SK-N-SH (cell line): ENCODE measurements at regions not wholly inside any gene's neighbourhood (a gene's known extent, or its start where the extent isn't known, plus 50 kb on each side); places are given as distances from the start of the nearest gene placed in this dataset.

Source experiments
- CTCF ChIA-PET: fragments of 300-600, 350-600 bp; formaldehyde crosslinking; extraction: SDS; loops from one replicate; lab custom pipeline; 2021; lab: Yijun Ruan, JAX
- POLR2A ChIA-PET: fragments of 350-600 bp; sonication (Branson Sonifier 250); formaldehyde crosslinking; extraction: SDS; loops from one replicate; lab custom pipeline; 2020; ENCODE audit warnings: antibody characterized with exemption, inconsistent platforms; lab: Yijun Ruan, JAX
- DNase-seq: peaks from one replicate; pipeline ENCODE4 v3.0.0; 2012
- H2AFZ ChIP-seq: fragments of 200-600 bp; sonication (generic); 2 replicates; pipeline ENCODE4 v1.8.1; 2016; ENCODE audit warnings: antibody characterized with exemption, mild to moderate bottlenecking, low read depth
- H3F3A ChIP-seq: fragments of 200-600 bp; sonication (generic); replicated peaks from 2 replicates; pipeline ENCODE3; 2016; ENCODE audit warnings: antibody characterized with exemption, mild to moderate bottlenecking; ENCODE audit not compliant: insufficient read depth
- H3K27ac ChIP-seq, 2 experiments: fragments of 200-500 bp in 1 of 2; fragments of 200-600 bp in 1 of 2; sonication (Bioruptor generic) in 1 of 2; sonication (generic), shearing (Covaris generic) in 1 of 2; 2 replicates each; pipeline versions ENCODE4 v1.5.1 to v1.6.1; 2014 to 2016; ENCODE audit warnings: low read depth in 2 of 2, inconsistent platforms in 1 of 2, low read length in 1 of 2, mild to moderate bottlenecking in 1 of 2, mixed read lengths in 1 of 2
- H3K27me3 ChIP-seq: fragments of 200-600 bp; sonication (generic), shearing (Covaris generic); 2 replicates; pipeline ENCODE4 v1.6.1; 2016; ENCODE audit warnings: mixed run types; ENCODE audit not compliant: insufficient read depth
- H3K36me3 ChIP-seq, 2 experiments: fragments of 200-500 bp in 1 of 2; fragments of 200-600 bp in 1 of 2; sonication (Bioruptor generic) in 1 of 2; sonication (generic) in 1 of 2; replicated peaks in 1 of 2; 2 replicates each; pipeline versions ENCODE3 to v1.5.1; 2014 to 2016; ENCODE audit warnings: low read length in 1 of 2, mild to moderate bottlenecking in 1 of 2; ENCODE audit not compliant: insufficient read depth in 2 of 2, control insufficient read depth in 1 of 2
- H3K4me1 ChIP-seq, 2 experiments: fragments of 200-500 bp in 1 of 2; fragments of 200-600 bp in 1 of 2; sonication (Bioruptor generic) in 1 of 2; sonication (generic), shearing (Covaris generic) in 1 of 2; 2 replicates each; pipeline versions ENCODE4 v1.5.1 to v1.6.1; 2014 to 2016; ENCODE audit warnings: low read depth in 1 of 2, low read length in 1 of 2, mixed run types in 1 of 2; ENCODE audit not compliant: insufficient read depth in 2 of 2, control insufficient read depth in 1 of 2
- H3K4me2 ChIP-seq: fragments of 200-600 bp; sonication (generic), shearing (Covaris generic); 2 replicates; pipeline ENCODE4 v1.6.1; 2017; ENCODE audit warnings: mixed run types
- H3K4me3 ChIP-seq, 2 experiments: fragments of 200-500 bp in 1 of 2; fragments of 200-600 bp in 1 of 2; sonication (Bioruptor generic) in 1 of 2; sonication (generic), shearing (Covaris generic) in 1 of 2; 2 replicates each; pipeline versions ENCODE4 v1.5.1 to v1.8.1; 2014 to 2016; ENCODE audit warnings: low read depth in 2 of 2, inconsistent platforms in 1 of 2, low read length in 1 of 2, mild to moderate bottlenecking in 1 of 2, mixed read lengths in 1 of 2, moderate library complexity in 1 of 2
- H3K79me2 ChIP-seq: fragments of 200-600 bp; sonication (generic); 2 replicates; pipeline ENCODE4 v1.8.1; 2017; ENCODE audit warnings: mild to moderate bottlenecking; ENCODE audit not compliant: insufficient read depth
- H3K9ac ChIP-seq: fragments of 200-600 bp; sonication (generic); 2 replicates; pipeline ENCODE4 v1.6.1; 2017; ENCODE audit warnings: mixed run types
- H3K9me2 ChIP-seq: fragments of 200-600 bp; sonication (generic); 2 replicates; pipeline ENCODE4 v1.6.1; 2017; ENCODE audit warnings: mixed run types
- H3K9me3 ChIP-seq: fragments of 200-600 bp; sonication (generic); 2 replicates; pipeline ENCODE4 v1.6.1; 2017; ENCODE audit warnings: mixed run types, mild to moderate bottlenecking, moderate library complexity
- H4K20me1 ChIP-seq: fragments of 200-600 bp; sonication (generic); 2 replicates; pipeline ENCODE4 v1.6.1; 2017; ENCODE audit warnings: mild to moderate bottlenecking, mixed run types; ENCODE audit not compliant: insufficient read depth
- FOXJ3 ChIP-seq: sonication (generic); formaldehyde crosslinking; IDR thresholded peaks from 2 replicates; pipeline ENCODE4 v1.5.1; 2020; ENCODE audit warnings: mild to moderate bottlenecking, missing genetic modification reagents
- FOXM1 ChIP-seq: IDR thresholded peaks from 2 replicates; pipeline ENCODE4 v1.4.0; 2012; ENCODE audit warnings: low read depth, mild to moderate bottlenecking
- GABPA ChIP-seq: IDR thresholded peaks from 2 replicates; pipeline ENCODE4 v1.4.0; 2012; ENCODE audit warnings: low read depth, mild to moderate bottlenecking
- MEF2A ChIP-seq: IDR thresholded peaks from 2 replicates; pipeline ENCODE4 v1.4.0; 2012; ENCODE audit warnings: low read depth, borderline replicate concordance
- MXI1 ChIP-seq: IDR thresholded peaks from 2 replicates; pipeline ENCODE4 v1.6.1; 2012; ENCODE audit warnings: mild to moderate bottlenecking, low read depth, low read length, improper control_type of control experiment
- NFIC ChIP-seq: IDR thresholded peaks from 2 replicates; pipeline ENCODE4 v1.4.0; 2012; ENCODE audit warnings: borderline replicate concordance
- NRF1 ChIP-seq: IDR thresholded peaks from 2 replicates; pipeline ENCODE4 v1.6.1; 2012; ENCODE audit warnings: low read depth, mild to moderate bottlenecking, low read length
- POLR2AphosphoS5 ChIP-seq: IDR thresholded peaks from 2 replicates; pipeline ENCODE4 v1.6.1; 2012; ENCODE audit warnings: low read depth, low read length
- RCOR1 ChIP-seq: fragments of 150-350 bp; IDR thresholded peaks from 2 replicates; pipeline ENCODE4 v1.6.1; 2017; ENCODE audit warnings: antibody characterized with exemption, low read length
- RFX5 ChIP-seq: IDR thresholded peaks from 2 replicates; pipeline ENCODE4 v1.6.1; 2012; ENCODE audit warnings: mild to moderate bottlenecking, improper control_type of control experiment, low read length
- RXRA ChIP-seq: IDR thresholded peaks from 2 replicates; pipeline ENCODE4 v1.4.0; 2012; ENCODE audit warnings: low read depth, mild to moderate bottlenecking, borderline replicate concordance
- SIN3A ChIP-seq: IDR thresholded peaks from 2 replicates; pipeline ENCODE4 v1.6.1; 2012; ENCODE audit warnings: low read depth, mild to moderate bottlenecking, low read length, moderate library complexity, borderline replicate concordance
- SMC3 ChIP-seq: IDR thresholded peaks from 2 replicates; pipeline ENCODE4 v1.6.1; 2012; ENCODE audit warnings: low read depth, low read length, improper control_type of control experiment
- TEAD4 ChIP-seq: IDR thresholded peaks from 2 replicates; pipeline ENCODE4 v1.4.0; 2012; ENCODE audit warnings: mild to moderate bottlenecking, borderline replicate concordance; ENCODE audit not compliant: insufficient read depth
- YY1 ChIP-seq: IDR thresholded peaks from 2 replicates; pipeline ENCODE4 v1.4.0; 2012; ENCODE audit warnings: low read depth, mild to moderate bottlenecking
- WGBS: methylation state at CpG from one replicate; pipeline ENCODE4 v1.1.6; 2017; ENCODE audit warnings: low lambda C conversion rate; 5-methylcytosine and 5-hydroxymethylcytosine counted together
- TF ChIP-seq, protein P1 (sequence below): fragments of 150-350 bp; IDR thresholded peaks from 2 replicates; pipeline ENCODE4 v1.6.1; 2017; ENCODE audit warnings: antibody characterized with exemption, low read length, low read depth, borderline replicate concordance
- TF ChIP-seq, protein P2 (sequence below): IDR thresholded peaks from 2 replicates; pipeline ENCODE4 v1.6.1; 2012; ENCODE audit warnings: mild to moderate bottlenecking, low read depth, low read length, moderate library complexity
- TF ChIP-seq, protein P3 (sequence below): fragments of 200-600 bp; sonication (generic); IDR thresholded peaks from 2 replicates; pipeline ENCODE4 v1.6.1; 2017; ENCODE audit warnings: antibody characterized with exemption, mild to moderate bottlenecking, moderate library complexity
- TF ChIP-seq, protein P4 (sequence below): IDR thresholded peaks from 2 replicates; pipeline ENCODE4 v1.4.0; 2012; ENCODE audit warnings: low read depth, borderline replicate concordance

DNA sequence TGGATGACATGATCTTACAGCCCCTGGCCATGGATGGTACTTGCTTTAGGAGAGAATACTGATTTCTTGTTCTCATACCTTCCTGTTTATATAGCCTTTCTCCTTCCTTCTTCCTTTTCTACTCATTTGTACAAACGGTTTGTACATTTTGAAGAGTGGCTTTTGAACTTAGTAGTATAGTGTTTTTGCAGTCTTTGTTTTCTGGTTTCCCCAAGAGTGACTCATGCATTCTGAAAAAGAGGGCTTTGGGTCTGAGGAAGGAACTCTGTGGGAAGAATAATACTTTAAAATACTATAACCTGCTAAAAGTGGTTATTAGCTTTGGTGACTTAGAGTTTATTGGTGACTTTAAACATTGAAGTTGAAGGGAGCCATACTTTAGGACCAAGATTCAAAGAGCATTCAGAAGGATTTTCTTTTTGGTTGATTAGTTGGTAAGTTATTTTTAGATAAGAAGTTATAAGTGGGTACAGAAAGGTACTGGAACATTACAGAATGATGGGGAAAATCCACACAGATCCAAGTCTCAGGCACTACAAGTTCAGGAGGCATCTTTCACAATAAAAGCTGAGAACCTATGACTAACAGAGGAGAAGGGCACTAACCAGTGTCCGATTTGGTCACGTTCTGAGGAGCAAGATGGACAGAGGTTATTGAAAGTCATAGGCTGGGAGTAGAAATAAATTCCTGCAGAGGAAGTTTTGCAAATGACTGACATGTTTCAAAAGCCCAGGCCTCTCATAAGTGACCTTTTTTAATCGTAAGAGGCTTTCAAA lies 369.6 kb upstream of the AZI2 start:
- ChIA-PET POLR2A (no interaction called here), CTCF (interaction anchor here (1.6 kb wide), 1 partner anchor 50 kb away, joined by 4 read pairs; no protein-coding TSS in a partner anchor)
- H3K9ac ChIP-seq, result no peak overlapping the region
- no peaks in the 10 kb centered on the region for H4K20me1 ChIP-seq
- H3K4me3 ChIP-seq, result no peak overlapping the region
- no peaks in the 10 kb centered on the region for H3K4me1 ChIP-seq
- no peak overlapping the region for H3K27ac ChIP-seq
- no peak for DNase-seq
- no peaks in the 10 kb centered on the region for H3K9me3 ChIP-seq
- no peaks in the 10 kb centered on the region for H3F3A ChIP-seq
- TF ChIP-seq RCOR1 (no peak), POLR2AphosphoS5 (no peak), SIN3A (no peak), NRF1 (no peak), RFX5 (no peak), TEAD4 (no peak), RXRA (no peak), YY1 (no peak), GABPA (no peak), FOXM1 (no peak), MXI1 (no peak), MEF2A (no peak), SMC3 (no peak), FOXJ3 (CRISPR knock-in tag) (no peak), NFIC (no peak)
- TF ChIP-seq, protein P1, sequence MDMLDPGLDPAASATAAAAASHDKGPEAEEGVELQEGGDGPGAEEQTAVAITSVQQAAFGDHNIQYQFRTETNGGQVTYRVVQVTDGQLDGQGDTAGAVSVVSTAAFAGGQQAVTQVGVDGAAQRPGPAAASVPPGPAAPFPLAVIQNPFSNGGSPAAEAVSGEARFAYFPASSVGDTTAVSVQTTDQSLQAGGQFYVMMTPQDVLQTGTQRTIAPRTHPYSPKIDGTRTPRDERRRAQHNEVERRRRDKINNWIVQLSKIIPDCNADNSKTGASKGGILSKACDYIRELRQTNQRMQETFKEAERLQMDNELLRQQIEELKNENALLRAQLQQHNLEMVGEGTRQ, result no peak
- TF ChIP-seq, protein P2, sequence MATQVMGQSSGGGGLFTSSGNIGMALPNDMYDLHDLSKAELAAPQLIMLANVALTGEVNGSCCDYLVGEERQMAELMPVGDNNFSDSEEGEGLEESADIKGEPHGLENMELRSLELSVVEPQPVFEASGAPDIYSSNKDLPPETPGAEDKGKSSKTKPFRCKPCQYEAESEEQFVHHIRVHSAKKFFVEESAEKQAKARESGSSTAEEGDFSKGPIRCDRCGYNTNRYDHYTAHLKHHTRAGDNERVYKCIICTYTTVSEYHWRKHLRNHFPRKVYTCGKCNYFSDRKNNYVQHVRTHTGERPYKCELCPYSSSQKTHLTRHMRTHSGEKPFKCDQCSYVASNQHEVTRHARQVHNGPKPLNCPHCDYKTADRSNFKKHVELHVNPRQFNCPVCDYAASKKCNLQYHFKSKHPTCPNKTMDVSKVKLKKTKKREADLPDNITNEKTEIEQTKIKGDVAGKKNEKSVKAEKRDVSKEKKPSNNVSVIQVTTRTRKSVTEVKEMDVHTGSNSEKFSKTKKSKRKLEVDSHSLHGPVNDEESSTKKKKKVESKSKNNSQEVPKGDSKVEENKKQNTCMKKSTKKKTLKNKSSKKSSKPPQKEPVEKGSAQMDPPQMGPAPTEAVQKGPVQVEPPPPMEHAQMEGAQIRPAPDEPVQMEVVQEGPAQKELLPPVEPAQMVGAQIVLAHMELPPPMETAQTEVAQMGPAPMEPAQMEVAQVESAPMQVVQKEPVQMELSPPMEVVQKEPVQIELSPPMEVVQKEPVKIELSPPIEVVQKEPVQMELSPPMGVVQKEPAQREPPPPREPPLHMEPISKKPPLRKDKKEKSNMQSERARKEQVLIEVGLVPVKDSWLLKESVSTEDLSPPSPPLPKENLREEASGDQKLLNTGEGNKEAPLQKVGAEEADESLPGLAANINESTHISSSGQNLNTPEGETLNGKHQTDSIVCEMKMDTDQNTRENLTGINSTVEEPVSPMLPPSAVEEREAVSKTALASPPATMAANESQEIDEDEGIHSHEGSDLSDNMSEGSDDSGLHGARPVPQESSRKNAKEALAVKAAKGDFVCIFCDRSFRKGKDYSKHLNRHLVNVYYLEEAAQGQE, result no peak
- TF ChIP-seq, protein P3, sequence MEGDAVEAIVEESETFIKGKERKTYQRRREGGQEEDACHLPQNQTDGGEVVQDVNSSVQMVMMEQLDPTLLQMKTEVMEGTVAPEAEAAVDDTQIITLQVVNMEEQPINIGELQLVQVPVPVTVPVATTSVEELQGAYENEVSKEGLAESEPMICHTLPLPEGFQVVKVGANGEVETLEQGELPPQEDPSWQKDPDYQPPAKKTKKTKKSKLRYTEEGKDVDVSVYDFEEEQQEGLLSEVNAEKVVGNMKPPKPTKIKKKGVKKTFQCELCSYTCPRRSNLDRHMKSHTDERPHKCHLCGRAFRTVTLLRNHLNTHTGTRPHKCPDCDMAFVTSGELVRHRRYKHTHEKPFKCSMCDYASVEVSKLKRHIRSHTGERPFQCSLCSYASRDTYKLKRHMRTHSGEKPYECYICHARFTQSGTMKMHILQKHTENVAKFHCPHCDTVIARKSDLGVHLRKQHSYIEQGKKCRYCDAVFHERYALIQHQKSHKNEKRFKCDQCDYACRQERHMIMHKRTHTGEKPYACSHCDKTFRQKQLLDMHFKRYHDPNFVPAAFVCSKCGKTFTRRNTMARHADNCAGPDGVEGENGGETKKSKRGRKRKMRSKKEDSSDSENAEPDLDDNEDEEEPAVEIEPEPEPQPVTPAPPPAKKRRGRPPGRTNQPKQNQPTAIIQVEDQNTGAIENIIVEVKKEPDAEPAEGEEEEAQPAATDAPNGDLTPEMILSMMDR, result no peak
- TF ChIP-seq, protein P4, sequence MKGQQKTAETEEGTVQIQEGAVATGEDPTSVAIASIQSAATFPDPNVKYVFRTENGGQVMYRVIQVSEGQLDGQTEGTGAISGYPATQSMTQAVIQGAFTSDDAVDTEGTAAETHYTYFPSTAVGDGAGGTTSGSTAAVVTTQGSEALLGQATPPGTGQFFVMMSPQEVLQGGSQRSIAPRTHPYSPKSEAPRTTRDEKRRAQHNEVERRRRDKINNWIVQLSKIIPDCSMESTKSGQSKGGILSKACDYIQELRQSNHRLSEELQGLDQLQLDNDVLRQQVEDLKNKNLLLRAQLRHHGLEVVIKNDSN, result no peak
- H3K27me3 ChIP-seq, result no peaks in the 10 kb centered on the region
- no peaks in the 10 kb centered on the region for H3K9me2 ChIP-seq
- no peak overlapping the region for H3K4me2 ChIP-seq
- no peaks in the 10 kb centered on the region for H3K36me3 ChIP-seq
- H3K79me2 ChIP-seq, result no peaks in the 10 kb centered on the region
- 37% methylated on average over 4 of the region's 4 CpGs for WGBS
- H2AFZ ChIP-seq, result no peak overlapping the region
